WTC11 (cell line): ENCODE measurements at regions not wholly inside any gene's neighbourhood (a gene's known extent, or its start where the extent isn't known, plus 50 kb on each side); places are given as distances from the start of the nearest gene placed in this dataset.

ENCODE experiments used
- FOXP1 ChIP-seq: sonication (generic); formaldehyde crosslinking; IDR thresholded peaks from 2 replicates; pipeline ENCODE4 v1.8.0; 2022; ENCODE audit warnings: missing genetic modification reagents, mild to moderate bottlenecking, moderate library complexity, borderline replicate concordance
- GRHL2 ChIP-seq: fragments of 250-450 bp; sonication (Bioruptor Pico); IDR thresholded peaks from 2 replicates; pipeline ENCODE4 v1.8.0; 2022; ENCODE audit warnings: mild to moderate bottlenecking, moderate library complexity; ENCODE audit not compliant: insufficient replicate concordance, severe bottlenecking
- JUN ChIP-seq: sonication (generic); formaldehyde crosslinking; IDR thresholded peaks from 2 replicates; pipeline ENCODE4 v1.8.0; 2023; ENCODE audit warnings: mild to moderate bottlenecking, missing genetic modification reagents
- MAX ChIP-seq: sonication (generic); formaldehyde crosslinking; IDR thresholded peaks from 2 replicates; pipeline ENCODE4 v1.8.0; 2022; ENCODE audit warnings: mild to moderate bottlenecking, missing genetic modification reagents
- NFE2L1 ChIP-seq: sonication (generic); formaldehyde crosslinking; IDR thresholded peaks from 2 replicates; pipeline ENCODE4 v1.8.1; 2023; ENCODE audit warnings: missing genetic modification reagents
- NR3C1 ChIP-seq: sonication (generic); formaldehyde crosslinking; conservative IDR thresholded peaks from 2 replicates; pipeline ENCODE4 v1.8.1; 2023; ENCODE audit warnings: low read depth, mild to moderate bottlenecking, missing genetic modification reagents
- TCF7 ChIP-seq: sonication (generic); formaldehyde crosslinking; IDR thresholded peaks from 2 replicates; pipeline ENCODE4 v1.8.0; 2022; ENCODE audit warnings: mild to moderate bottlenecking, low read depth, missing genetic modification reagents, moderate library complexity
- ZNF512 ChIP-seq: sonication (generic); formaldehyde crosslinking; IDR thresholded peaks from 2 replicates; pipeline ENCODE4 v1.8.1; 2022; ENCODE audit warnings: missing genetic modification reagents, borderline replicate concordance
- TF ChIP-seq, protein P1 (sequence below): fragments of 200-600 bp; IDR thresholded peaks from 2 replicates; pipeline ENCODE4 v1.8.0; 2022; ENCODE audit warnings: antibody characterized with exemption
- TF ChIP-seq, protein P2 (sequence below): sonication (generic); formaldehyde crosslinking; IDR thresholded peaks from 2 replicates; pipeline ENCODE4 v1.8.1; 2023; ENCODE audit warnings: mild to moderate bottlenecking, missing genetic modification reagents, moderate library complexity

DNA sequence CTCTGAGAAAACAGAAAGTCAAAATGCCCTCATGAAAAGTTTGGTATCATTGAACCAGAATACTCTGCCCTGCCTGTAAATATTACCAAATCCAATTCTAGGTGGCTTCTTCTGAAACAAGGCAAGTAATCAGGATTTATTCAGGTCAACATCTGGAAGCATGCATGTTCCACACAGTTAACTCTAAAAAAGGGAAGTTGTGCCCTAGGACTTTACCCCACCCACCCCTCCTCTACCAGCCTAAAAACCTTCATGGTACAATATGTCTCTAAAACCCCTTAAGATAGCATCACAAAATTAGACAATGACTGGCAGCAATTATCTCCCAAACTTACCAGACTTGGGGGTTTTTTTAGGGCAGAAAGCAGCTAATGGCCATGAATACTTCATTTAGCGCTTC is 414.8 kb upstream of the SLC30A5 start:
- no peak for TF ChIP-seq NR3C1 (CRISPR knock-in tag)
- TF ChIP-seq, protein P1, sequence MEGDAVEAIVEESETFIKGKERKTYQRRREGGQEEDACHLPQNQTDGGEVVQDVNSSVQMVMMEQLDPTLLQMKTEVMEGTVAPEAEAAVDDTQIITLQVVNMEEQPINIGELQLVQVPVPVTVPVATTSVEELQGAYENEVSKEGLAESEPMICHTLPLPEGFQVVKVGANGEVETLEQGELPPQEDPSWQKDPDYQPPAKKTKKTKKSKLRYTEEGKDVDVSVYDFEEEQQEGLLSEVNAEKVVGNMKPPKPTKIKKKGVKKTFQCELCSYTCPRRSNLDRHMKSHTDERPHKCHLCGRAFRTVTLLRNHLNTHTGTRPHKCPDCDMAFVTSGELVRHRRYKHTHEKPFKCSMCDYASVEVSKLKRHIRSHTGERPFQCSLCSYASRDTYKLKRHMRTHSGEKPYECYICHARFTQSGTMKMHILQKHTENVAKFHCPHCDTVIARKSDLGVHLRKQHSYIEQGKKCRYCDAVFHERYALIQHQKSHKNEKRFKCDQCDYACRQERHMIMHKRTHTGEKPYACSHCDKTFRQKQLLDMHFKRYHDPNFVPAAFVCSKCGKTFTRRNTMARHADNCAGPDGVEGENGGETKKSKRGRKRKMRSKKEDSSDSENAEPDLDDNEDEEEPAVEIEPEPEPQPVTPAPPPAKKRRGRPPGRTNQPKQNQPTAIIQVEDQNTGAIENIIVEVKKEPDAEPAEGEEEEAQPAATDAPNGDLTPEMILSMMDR, result no peak
- TF ChIP-seq, protein P2, sequence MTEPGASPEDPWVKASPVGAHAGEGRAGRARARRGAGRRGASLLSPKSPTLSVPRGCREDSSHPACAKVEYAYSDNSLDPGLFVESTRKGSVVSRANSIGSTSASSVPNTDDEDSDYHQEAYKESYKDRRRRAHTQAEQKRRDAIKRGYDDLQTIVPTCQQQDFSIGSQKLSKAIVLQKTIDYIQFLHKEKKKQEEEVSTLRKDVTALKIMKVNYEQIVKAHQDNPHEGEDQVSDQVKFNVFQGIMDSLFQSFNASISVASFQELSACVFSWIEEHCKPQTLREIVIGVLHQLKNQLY (CRISPR knock-in tag), result no peak
- TF ChIP-seq MAX, result no peak
- TF ChIP-seq TCF7 (CRISPR knock-in tag), result no peak
- no peak for TF ChIP-seq GRHL2 (CRISPR knock-in tag)
- no peak for TF ChIP-seq FOXP1 (CRISPR knock-in tag)
- no peak for TF ChIP-seq ZNF512 (CRISPR knock-in tag)
- no peak for TF ChIP-seq JUN (CRISPR knock-in tag)
- TF ChIP-seq NFE2L1 (CRISPR knock-in tag), result no peak
